Activated naive CD8-positive, alpha-beta T cell treated with anti-CD3 and anti-CD28 coated beads, Interleukin-2, amount 50 U/mL, for 24 hours (primary cell): ENCODE measurements at regions not wholly inside any gene's neighbourhood (a gene's known extent, or its start where the extent isn't known, plus 50 kb on each side); places are given as distances from the start of the nearest gene placed in this dataset.
"Not testable (repeated sequence)": the region's sequence is repeated elsewhere in the genome, so short reads cannot be mapped to it uniquely, and the experiment has no call there.

ENCODE experiments used
- ATAC-seq: fragments of 150-1000 bp; cut with Tn5 transposase; one replicate; pipeline ENCODE4 v1.10.0; 2021
- DNase-seq: peaks from one replicate; pipeline ENCODE4 v3.0.0; 2021
- H3K27ac Mint-ChIP-seq: one replicate; pipeline ENCODE4 v1.8.0; 2021; ENCODE audit warnings: mild to moderate bottlenecking, mixed read lengths
- H3K27me3 Mint-ChIP-seq: one replicate; pipeline ENCODE4 v1.8.0; 2021; ENCODE audit warnings: mixed read lengths
- H3K36me3 Mint-ChIP-seq: one replicate; pipeline ENCODE4 v1.8.0; 2021; ENCODE audit warnings: low read depth, mixed read lengths
- H3K4me1 Mint-ChIP-seq: one replicate; pipeline ENCODE4 v1.8.0; 2021; ENCODE audit warnings: mixed read lengths
- H3K4me3 Mint-ChIP-seq: one replicate; pipeline ENCODE4 v1.8.0; 2021; ENCODE audit warnings: mild to moderate bottlenecking, moderate library complexity, mixed read lengths
- H3K9me3 Mint-ChIP-seq: one replicate; pipeline ENCODE4 v1.8.0; 2021; ENCODE audit warnings: mixed read lengths

DNA sequence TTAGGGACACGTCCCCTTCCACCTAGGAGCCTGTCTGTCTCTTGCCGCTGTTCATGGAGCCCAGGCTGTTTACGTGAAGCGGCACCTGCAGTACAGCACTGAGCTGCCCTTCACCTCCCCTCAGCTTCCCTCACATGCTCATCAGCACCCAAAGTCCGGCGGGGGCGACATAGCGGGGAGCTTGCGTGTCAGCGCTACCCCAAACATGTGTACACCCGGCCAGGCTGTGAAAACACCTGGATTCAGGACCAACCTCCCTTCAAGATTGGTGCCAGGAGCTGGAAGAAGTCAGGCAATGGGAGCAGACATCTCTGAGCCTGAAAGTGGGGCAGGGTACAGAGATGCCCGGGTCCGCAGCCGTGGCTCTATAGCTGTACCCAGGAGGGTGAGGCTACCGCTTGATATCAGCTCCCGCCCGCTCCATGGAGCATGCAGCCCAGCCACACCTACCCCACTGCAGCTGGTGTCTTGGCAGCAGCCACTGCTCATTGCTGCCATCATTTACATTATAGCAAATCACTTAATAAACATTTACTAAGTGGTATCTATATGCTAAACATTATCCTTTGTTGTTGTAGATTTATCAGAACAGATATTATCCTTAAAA, 712.1 kb downstream of the CDH9 start:
- DNase-seq (no peak), ATAC-seq (no peak)
- no peaks in the 10 kb centered on the region for H3K36me3 Mint-ChIP-seq
- no peaks in the 10 kb centered on the region for H3K9me3 Mint-ChIP-seq
- no peaks in the 10 kb centered on the region for H3K4me1 Mint-ChIP-seq
- H3K27me3 Mint-ChIP-seq = no peaks in the 10 kb centered on the region
- no peak overlapping the region for H3K4me3 Mint-ChIP-seq
- H3K27ac Mint-ChIP-seq = no peak overlapping the region

DNA sequence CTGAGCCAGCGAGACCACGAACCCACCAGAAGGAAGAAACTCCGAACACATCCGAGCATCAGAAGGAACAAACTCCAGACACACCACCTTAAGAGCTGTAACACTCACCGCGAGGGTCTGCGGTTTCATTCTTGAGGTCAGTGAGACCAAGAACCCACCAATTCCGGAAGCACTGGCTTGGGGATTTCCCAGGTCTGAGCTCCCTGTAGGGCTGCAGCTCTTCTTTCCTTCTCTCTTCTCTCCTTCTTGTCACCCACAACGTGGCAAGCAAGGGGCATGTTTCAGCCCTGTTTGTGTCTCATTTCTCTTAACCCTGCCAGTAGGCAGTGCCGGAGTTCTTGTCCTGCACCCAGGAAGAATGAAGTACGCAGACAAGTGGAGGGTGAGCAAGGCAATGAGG, 713.0 kb downstream of the CDH9 start:
- not testable (repeated sequence) for DNase-seq, H3K36me3 Mint-ChIP-seq, H3K27me3 Mint-ChIP-seq, H3K9me3 Mint-ChIP-seq, H3K4me1 Mint-ChIP-seq, ATAC-seq, H3K27ac Mint-ChIP-seq, H3K4me3 Mint-ChIP-seq

DNA sequence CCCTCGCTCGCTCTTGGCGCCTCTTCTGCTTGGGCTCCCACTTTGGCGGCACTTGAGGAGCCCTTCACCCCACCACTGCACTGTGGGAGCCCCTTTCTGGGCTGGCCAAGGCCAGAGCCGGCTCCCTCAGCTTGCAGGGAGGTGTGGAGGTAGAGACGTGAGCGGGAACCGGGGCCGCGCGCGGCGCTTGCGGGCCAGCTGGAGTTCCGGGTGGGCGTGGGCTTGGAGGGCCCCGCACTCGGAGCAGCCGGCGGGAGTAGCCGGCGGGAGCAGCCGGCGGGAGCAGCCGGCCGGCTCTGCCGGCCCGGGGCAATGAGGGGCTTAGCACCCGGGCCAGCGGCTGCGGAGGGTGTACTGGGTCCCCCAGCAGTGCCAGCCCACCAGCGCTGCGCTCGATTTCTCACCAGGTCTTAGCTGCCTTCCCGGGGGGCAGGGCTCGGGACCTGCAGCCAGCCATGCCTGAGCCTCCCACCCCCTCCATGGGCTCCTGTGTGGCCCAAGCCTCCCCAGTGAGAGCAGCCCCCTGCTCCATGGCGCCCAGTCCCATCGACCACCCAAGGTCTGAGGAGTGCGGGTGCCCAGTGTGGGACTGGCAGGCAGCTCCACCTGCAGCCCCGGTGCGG, 714.0 kb downstream of the CDH9 start:
- H3K9me3 Mint-ChIP-seq, ATAC-seq, H3K27me3 Mint-ChIP-seq, DNase-seq, H3K4me1 Mint-ChIP-seq, H3K27ac Mint-ChIP-seq, H3K4me3 Mint-ChIP-seq, H3K36me3 Mint-ChIP-seq: not testable (repeated sequence)

DNA sequence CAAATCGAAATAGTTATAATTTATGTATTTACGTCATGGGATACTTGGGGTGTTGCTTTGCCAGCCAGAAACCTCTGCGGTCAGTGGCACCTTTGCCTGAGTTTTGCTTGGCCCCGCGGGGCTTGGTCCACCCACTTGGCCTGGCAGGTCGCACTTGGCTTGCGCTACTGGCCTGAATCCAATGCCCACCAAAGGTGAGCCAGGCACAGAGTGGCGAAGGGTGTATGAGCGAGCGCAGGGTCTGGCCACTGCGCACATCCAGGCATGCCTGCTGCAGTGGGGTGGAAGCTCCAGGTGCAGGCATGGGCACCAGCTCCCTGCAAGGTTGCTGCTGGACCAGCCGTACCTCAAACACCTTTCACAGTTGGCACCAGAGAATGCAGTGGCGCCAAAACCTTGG, 714.6 kb downstream of the CDH9 start:
- no peaks in the 10 kb centered on the region for H3K27me3 Mint-ChIP-seq
- no peak overlapping the region for H3K27ac Mint-ChIP-seq
- no peaks in the 10 kb centered on the region for H3K36me3 Mint-ChIP-seq
- H3K9me3 Mint-ChIP-seq = peaks cover 2% of the 10 kb centered on the region
- H3K4me3 Mint-ChIP-seq = no peak overlapping the region
- ATAC-seq (no peak), DNase-seq (no peak)
- H3K4me1 Mint-ChIP-seq = no peaks in the 10 kb centered on the region

DNA sequence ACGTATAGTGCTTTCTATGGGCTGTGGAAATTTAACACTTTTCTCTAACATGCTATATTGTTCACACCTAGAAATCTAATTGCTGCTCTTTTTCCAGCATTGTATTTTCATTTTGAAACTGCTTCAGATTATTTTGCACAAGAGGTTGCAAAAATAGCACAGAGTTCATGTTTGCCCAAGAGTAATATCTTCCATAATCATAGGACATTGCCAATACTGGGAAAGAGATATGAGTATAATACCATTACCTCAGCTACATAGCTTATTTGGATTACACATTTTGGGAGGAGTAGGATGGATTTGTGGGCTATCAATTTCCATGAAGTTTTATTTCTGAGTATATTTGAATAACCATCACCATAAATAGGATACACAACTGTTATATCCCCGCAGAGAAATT, 717.1 kb downstream of the CDH9 start:
- no peak overlapping the region for H3K27ac Mint-ChIP-seq
- H3K4me1 Mint-ChIP-seq = no peaks in the 10 kb centered on the region
- DNase-seq (no peak), ATAC-seq (no peak)
- no peak overlapping the region for H3K4me3 Mint-ChIP-seq
- peaks cover 17% of the 10 kb centered on the region for H3K9me3 Mint-ChIP-seq
- H3K27me3 Mint-ChIP-seq = no peaks in the 10 kb centered on the region
- H3K36me3 Mint-ChIP-seq = no peaks in the 10 kb centered on the region

DNA sequence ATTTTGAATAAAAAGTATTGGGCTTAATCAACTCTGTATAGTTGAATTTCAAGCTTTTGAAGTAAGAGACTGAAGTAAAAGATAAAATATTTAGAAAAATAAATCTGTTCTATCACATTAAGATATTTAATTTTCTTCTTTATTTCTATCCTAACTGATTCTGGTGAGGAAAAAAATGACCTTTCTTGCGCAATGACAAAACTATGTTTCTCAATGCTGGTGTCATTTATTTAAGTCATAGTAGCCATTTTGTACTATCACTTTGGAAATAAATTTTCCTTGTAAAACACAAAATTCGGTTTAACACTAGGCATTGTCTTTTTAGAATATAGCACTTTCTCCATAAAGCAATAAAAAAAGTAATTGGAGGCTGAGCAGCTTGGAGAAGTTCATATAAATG, 728.0 kb downstream of the CDH9 start:
- Mint-ChIP-seq H3K27me3 (no peaks in the 10 kb centered on the region), H3K36me3 (no peaks in the 10 kb centered on the region), H3K4me1 (no peaks in the 10 kb centered on the region), H3K9me3 (peaks cover 9% of the 10 kb centered on the region), H3K27ac (no peak overlapping the region), H3K4me3 (no peak overlapping the region)
- no peak for ATAC-seq
- DNase-seq = no peak

DNA sequence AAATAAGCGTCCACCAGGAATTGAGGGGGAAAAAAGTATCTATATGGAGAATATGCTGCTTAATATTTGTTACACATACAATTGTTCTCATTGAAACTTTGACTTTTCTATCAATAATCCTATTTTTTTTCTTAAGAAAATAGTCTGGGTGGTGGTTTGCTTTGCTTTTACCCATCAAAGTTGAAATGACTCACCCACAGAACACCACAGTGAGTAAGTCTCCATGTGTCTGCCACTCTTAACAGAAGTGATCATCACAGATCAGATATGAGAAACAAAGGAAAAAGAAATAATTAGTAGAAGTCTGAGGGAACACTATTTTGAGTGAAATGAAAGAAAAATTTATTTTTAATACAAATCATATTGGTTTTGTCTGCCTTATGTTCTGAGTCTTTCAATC, 742.8 kb downstream of the CDH9 start:
- Mint-ChIP-seq H3K27ac (no peak overlapping the region), H3K9me3 (peaks cover 5% of the 10 kb centered on the region), H3K27me3 (no peaks in the 10 kb centered on the region), H3K36me3 (no peaks in the 10 kb centered on the region), H3K4me1 (no peaks in the 10 kb centered on the region), H3K4me3 (no peak overlapping the region)
- ATAC-seq (no peak), DNase-seq (no peak)

DNA sequence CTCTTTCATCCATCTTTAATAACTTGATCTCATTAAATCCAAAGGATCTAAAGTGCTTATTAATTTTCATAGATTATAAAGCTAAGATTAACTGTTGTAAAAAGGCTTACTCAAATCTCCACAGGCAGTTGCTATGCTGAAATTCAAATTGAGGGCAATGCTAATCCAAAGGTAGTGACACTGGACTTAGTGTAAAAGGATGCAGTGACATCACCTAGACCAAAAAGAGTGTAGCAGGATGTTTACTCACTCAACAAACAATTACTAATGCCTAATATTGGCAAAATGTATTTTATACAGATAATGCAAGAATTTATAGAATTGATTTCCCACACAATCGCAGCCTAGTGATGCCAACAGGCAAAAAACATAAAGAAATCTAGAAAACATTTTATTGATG, 756.2 kb downstream of the CDH9 start:
- H3K27me3 Mint-ChIP-seq = no peaks in the 10 kb centered on the region
- peaks cover 17% of the 10 kb centered on the region for H3K9me3 Mint-ChIP-seq
- DNase-seq (no peak), ATAC-seq (no peak)
- H3K27ac Mint-ChIP-seq = no peak overlapping the region
- no peak overlapping the region for H3K4me3 Mint-ChIP-seq
- H3K4me1 Mint-ChIP-seq = no peaks in the 10 kb centered on the region
- H3K36me3 Mint-ChIP-seq = no peaks in the 10 kb centered on the region

DNA sequence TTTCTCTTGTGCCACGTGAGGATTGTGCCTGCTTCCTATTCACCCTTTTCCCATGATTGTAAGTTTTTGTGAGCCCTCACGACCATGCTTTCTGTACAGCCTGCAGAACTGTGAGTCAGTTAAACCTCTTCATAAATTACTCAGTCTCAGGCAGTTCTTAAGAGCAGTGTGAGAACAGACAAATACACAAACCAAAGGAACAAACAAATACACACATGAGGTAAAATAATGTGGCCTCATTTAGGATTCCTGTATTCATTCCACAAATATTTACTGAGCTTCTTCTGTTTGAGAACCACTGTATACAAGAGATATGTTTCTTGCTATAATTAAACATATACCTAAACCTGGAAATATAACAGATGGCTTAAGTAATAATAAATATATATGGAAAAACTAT, 760.3 kb downstream of the CDH9 start:
- Mint-ChIP-seq H3K4me3 (no peak overlapping the region), H3K36me3 (no peaks in the 10 kb centered on the region), H3K27ac (no peak overlapping the region), H3K9me3 (peaks cover 17% of the 10 kb centered on the region), H3K4me1 (no peaks in the 10 kb centered on the region), H3K27me3 (no peaks in the 10 kb centered on the region)
- no peak for DNase-seq
- no peak for ATAC-seq

DNA sequence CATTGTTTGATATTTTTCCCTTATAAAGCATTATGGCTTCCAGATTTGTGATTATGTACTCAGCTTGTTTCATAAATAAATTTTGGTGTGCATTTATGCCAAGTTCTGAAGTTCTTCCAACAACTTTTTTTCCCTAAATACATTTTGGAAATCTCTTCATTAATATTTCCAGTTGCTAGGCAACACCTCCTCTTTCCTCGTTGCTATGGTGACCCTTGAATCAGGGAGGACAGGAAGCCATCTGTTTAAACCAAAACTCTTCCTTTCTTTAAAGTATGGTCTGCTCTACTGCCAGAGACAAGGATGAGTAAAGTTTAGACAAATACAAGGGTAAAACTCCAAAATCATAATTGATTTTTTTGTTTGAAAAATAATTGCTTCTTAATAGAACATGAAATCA, 779.3 kb downstream of the CDH9 start:
- ATAC-seq = no peak
- Mint-ChIP-seq H3K4me1 (no peaks in the 10 kb centered on the region), H3K27ac (no peak overlapping the region), H3K4me3 (no peak overlapping the region), H3K27me3 (no peaks in the 10 kb centered on the region), H3K9me3 (peaks cover 35% of the 10 kb centered on the region), H3K36me3 (no peaks in the 10 kb centered on the region)
- no peak for DNase-seq

DNA sequence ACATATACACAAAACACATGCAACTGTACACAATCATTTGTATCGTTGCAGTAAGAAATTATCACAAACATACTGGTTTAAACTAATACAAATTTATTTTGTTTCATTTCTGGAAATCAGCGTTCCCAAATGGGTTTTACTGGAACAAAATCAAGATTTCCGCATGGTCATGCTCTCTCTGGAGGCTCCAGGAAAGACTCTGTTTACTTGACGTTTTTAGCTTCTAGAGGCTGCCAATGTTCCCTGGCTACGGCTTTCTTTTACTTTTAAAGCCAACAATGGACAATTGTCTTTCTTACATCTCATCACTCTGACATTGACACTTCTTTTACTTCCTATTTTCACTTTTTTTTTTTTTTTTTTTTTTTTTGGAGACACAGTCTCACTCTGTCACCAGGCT, 793.1 kb downstream of the CDH9 start:
- DNase-seq (no peak), ATAC-seq (no peak)
- Mint-ChIP-seq H3K27ac (no peak overlapping the region), H3K36me3 (no peaks in the 10 kb centered on the region), H3K9me3 (peaks cover 8% of the 10 kb centered on the region), H3K4me3 (no peak overlapping the region), H3K27me3 (no peaks in the 10 kb centered on the region), H3K4me1 (no peaks in the 10 kb centered on the region)

DNA sequence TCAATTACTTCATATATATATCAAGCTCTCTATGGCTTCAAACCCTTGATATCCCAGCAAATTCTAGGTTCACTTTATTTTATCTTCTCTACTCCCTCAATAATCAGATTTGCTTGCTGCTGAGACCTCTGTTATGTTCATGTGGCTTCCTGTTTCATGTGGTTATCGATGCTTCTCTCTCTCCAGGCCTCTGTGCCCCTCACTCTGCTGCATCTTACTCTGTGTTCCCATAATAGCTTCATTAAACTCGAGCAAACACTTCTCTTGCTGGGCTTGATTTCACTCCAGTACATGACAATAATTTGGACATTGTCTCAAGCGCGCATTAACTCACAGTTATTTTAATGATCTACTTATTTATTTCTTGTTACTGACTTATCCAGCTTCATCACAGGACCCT, 798.8 kb downstream of the CDH9 start:
- Mint-ChIP-seq H3K36me3 (no peaks in the 10 kb centered on the region), H3K4me1 (no peaks in the 10 kb centered on the region)
- ATAC-seq = no peak

DNA sequence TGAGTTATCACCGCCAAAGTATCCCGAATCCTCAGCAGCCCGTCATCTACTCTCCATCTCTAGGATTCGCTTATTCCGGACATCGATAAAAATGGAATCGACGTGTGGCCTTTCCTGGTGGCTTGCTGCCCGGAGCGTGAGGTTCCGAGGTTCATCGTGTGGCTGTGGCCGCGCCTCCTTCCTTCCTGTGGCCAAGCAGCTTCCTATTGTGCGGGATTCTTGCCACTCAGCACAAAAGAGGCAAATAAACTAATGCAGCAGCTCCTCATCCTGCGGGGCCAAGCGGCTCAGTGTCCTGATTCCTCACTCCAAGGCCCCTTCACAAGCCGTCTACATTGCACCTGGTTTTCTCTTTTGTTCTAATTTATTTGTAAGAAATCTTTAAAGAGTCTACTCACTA, 800.9 kb downstream of the CDH9 start:
- Mint-ChIP-seq H3K4me1 (no peaks in the 10 kb centered on the region), H3K9me3 (peaks cover 8% of the 10 kb centered on the region), H3K4me3 (no peak overlapping the region), H3K27me3 (no peaks in the 10 kb centered on the region), H3K36me3 (no peaks in the 10 kb centered on the region), H3K27ac (no peak overlapping the region)
- DNase-seq (no peak), ATAC-seq (no peak)

More for the DNA sequence above, 798.8 kb downstream of the CDH9 start:
- Mint-ChIP-seq H3K27me3 (no peaks in the 10 kb centered on the region), H3K27ac (no peak overlapping the region), H3K9me3 (peaks cover 5% of the 10 kb centered on the region), H3K4me3 (no peak overlapping the region)
- no peak for DNase-seq

DNA sequence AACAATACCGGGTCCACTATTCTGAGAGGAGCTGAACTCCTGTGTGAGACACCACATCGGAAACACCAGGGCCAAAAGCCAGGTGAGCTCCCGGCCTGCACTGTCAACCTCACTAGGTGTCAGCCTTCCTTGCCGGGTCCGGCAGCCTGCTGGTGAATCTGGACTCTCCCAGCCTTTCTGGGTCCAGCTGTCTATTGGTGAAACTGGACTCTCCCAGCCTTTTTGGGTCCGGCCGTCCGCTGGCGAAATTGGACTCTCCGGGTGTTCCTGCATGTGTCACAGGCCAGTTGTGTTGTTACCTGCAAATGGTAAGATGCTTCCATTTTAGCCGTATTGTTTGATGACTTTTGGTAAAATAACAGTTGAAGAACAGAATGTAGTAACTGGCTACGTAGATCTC, 801.5 kb downstream of the CDH9 start:
- Mint-ChIP-seq H3K4me1 (no peaks in the 10 kb centered on the region), H3K27ac (no peak overlapping the region), H3K27me3 (no peaks in the 10 kb centered on the region), H3K4me3 (no peak overlapping the region), H3K36me3 (no peaks in the 10 kb centered on the region), H3K9me3 (peaks cover 8% of the 10 kb centered on the region)
- no peak for DNase-seq
- ATAC-seq = no peak

DNA sequence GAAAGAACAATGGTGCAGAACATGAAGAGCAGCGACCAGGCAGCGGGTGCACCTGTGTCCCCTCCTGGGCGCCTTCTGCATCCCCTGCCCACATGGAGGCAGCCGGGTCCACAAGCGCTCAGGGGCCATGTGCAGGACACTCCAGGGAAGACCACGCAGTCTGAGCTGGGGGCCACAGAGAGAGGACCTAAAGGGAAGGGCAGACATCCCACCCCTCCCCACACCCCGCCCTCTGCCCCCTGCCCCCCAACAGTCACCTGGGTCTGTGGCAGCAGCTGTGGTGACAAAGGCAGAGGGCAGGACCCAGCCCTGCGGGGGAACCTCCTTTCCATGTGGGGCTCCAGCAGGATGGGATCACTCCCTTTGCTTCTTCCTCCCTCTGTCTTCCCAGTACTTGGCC, 805.7 kb downstream of the CDH9 start:
- Mint-ChIP-seq H3K9me3 (peaks cover 9% of the 10 kb centered on the region), H3K4me3 (no peak overlapping the region), H3K4me1 (no peaks in the 10 kb centered on the region), H3K27me3 (no peaks in the 10 kb centered on the region), H3K27ac (no peak overlapping the region), H3K36me3 (no peaks in the 10 kb centered on the region)
- ATAC-seq (no peak), DNase-seq (no peak)

DNA sequence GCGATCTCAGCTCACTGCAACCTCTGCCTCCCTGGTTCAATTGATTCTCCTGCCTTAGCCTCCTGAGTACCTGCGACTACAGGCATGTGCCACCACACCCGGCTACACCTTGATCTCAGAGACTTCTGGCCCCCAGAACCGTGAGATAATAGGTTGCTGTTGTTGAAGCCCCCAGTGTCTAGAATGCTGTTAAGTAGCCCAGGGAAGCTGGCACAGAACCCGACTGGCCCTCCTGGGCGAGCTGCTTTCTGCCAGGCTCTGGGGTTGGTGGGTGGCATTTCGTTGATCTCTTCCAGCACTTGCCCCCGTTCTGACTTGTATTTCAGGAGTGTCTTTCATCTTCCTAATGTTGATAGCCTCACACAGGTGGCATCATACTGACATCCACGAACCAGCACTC, 807.1 kb downstream of the CDH9 start:
- no peak for ATAC-seq
- DNase-seq = no peak
- Mint-ChIP-seq H3K27me3 (no peaks in the 10 kb centered on the region), H3K4me1 (no peaks in the 10 kb centered on the region), H3K9me3 (peaks cover 16% of the 10 kb centered on the region), H3K4me3 (no peak overlapping the region), H3K36me3 (no peaks in the 10 kb centered on the region), H3K27ac (no peak overlapping the region)
